ENCODE measurements at regions not wholly inside any gene's neighbourhood (a gene's known extent, or its start where the extent isn't known, plus 50 kb on each side); places are given as distances from the start of the nearest gene placed in this dataset.

GRCh38 chr18:38898167-38898566 lies 1332.6 kb upstream of the CELF4 start:
- no peak for DNase-seq

GRCh38 chr18:38895560-38895959 lies 1330.0 kb upstream of the CELF4 start:
- DNase-seq, result no peak

GRCh38 chr18:38887671-38888020 lies 1322.0 kb upstream of the CELF4 start:
- no peak for DNase-seq

- DNase-seq, result no peak
Observed at GRCh38 chr18:38886861-38887670, 1321.5 kb upstream of the CELF4 start.

- DNase-seq, result no peak
Observed at GRCh38 chr18:38886235-38886634, 1320.6 kb upstream of the CELF4 start.

GRCh38 chr18:38884050-38884449 lies 1318.5 kb upstream of the CELF4 start:
- no peak for DNase-seq

- DNase-seq, result no peak
Observed at GRCh38 chr18:38883111-38883510, 1317.5 kb upstream of the CELF4 start.

- DNase-seq, result no peak
Observed at GRCh38 chr18:38879871-38880270, 1314.3 kb upstream of the CELF4 start.

- no peak for DNase-seq
Observed at GRCh38 chr18:38872342-38872741, 1306.7 kb upstream of the CELF4 start.

GRCh38 chr18:38868757-38869156 lies 1303.2 kb upstream of the CELF4 start:
- no peak for DNase-seq

GRCh38 chr18:38867680-38868079 lies 1302.1 kb upstream of the CELF4 start:
- DNase-seq, result no peak

GRCh38 chr18:38851526-38851925 lies 1285.9 kb upstream of the CELF4 start:
- DNase-seq, result no peak

GRCh38 chr18:38847326-38847725 lies 1281.7 kb upstream of the CELF4 start:
- DNase-seq, result no peak

- DNase-seq, result no peak
Observed at GRCh38 chr18:38843291-38843690, 1277.7 kb upstream of the CELF4 start.

GRCh38 chr18:38826247-38826646 lies 1260.6 kb upstream of the CELF4 start:
- DNase-seq, result no peak

- no peak for DNase-seq
Observed at GRCh38 chr18:38811209-38811608, 1245.6 kb upstream of the CELF4 start.

- DNase-seq, result no peak
Observed at GRCh38 chr18:38810789-38811188, 1245.2 kb upstream of the CELF4 start.

- DNase-seq, result no peak
Observed at GRCh38 chr18:38807915-38808314, 1242.3 kb upstream of the CELF4 start.

GRCh38 chr18:38805256-38805655 lies 1239.7 kb upstream of the CELF4 start:
- no peak for DNase-seq

- no peak for DNase-seq
Observed at GRCh38 chr18:38801640-38802039, 1236.0 kb upstream of the CELF4 start.

- DNase-seq, result no peak
Observed at GRCh38 chr18:38796762-38797161, 1231.2 kb upstream of the CELF4 start.

- no peak for DNase-seq
Observed at GRCh38 chr18:38792731-38793130, 1227.1 kb upstream of the CELF4 start.

GRCh38 chr18:38790786-38791185 lies 1225.2 kb upstream of the CELF4 start:
- DNase-seq, result no peak

GRCh38 chr18:38790303-38790702 lies 1224.7 kb upstream of the CELF4 start:
- no peak for DNase-seq

GRCh38 chr18:38789141-38789540 lies 1223.5 kb upstream of the CELF4 start:
- no peak for DNase-seq
